WERI-Rb-1 (cell line): ENCODE measurements at regions not wholly inside any gene's neighbourhood (a gene's known extent, or its start where the extent isn't known, plus 50 kb on each side); places are given as distances from the start of the nearest gene placed in this dataset.

Source experiments
- DNase-seq: peaks from one replicate; pipeline ENCODE4 v3.0.0-alpha.2; 2020
- H3K27ac ChIP-seq: fragments of 250-450 bp; sonication (Bioruptor Pico); 2 replicates; pipeline ENCODE4 v1.5.1; 2020; ENCODE audit warnings: mild to moderate bottlenecking, moderate library complexity
- H3K27me3 ChIP-seq: fragments of 250-450 bp; sonication (Bioruptor Pico); 2 replicates; pipeline ENCODE4 v1.5.1; 2021; ENCODE audit warnings: mild to moderate bottlenecking, low read depth, moderate library complexity; ENCODE audit not compliant: insufficient read depth, severe bottlenecking
- H3K36me3 ChIP-seq: fragments of 250-450 bp; sonication (Bioruptor Pico); 2 replicates; pipeline ENCODE4 v1.5.1; 2020; ENCODE audit warnings: mild to moderate bottlenecking, moderate library complexity
- H3K4me3 ChIP-seq: 2 replicates; pipeline ENCODE4 v1.5.1; 2011; ENCODE audit warnings: low read depth, mild to moderate bottlenecking, control low read depth, low read length
- H3K9me3 ChIP-seq: fragments of 250-450 bp; sonication (Bioruptor Pico); 2 replicates; pipeline ENCODE4 v1.5.1; 2021; ENCODE audit warnings: mild to moderate bottlenecking, moderate library complexity; ENCODE audit not compliant: severe bottlenecking
- TF ChIP-seq, protein P1 (sequence below): IDR thresholded peaks from 2 replicates; pipeline ENCODE4 v1.5.1; 2011; ENCODE audit warnings: low read depth, mild to moderate bottlenecking, control low read depth, inconsistent platforms, low read length

DNA sequence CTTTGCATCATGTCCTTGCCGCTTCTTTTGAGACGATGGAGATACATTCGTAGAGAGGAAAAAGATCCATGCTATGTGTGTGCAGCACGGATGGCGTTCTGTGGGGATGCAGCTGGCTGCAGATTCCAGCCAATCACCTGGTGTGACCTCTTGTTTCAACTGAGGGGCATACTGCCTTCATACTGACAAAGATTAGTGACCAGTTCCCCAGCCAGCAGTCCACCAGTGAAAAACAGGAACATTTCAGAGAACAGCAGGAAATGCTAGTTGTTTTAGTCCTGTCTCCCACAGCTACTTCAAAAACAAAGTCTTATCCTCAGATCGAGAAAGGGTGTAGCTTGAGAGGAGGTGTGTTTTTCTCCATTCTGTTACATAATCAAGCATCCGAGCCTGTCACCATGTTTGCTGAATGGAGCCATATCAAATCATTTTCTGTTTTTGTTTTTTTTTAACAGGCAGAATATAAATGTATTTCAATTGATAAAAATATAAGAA is 255.7 kb upstream of the FMN2 start:
- no peak overlapping the region for H3K27ac ChIP-seq
- TF ChIP-seq, protein P1, sequence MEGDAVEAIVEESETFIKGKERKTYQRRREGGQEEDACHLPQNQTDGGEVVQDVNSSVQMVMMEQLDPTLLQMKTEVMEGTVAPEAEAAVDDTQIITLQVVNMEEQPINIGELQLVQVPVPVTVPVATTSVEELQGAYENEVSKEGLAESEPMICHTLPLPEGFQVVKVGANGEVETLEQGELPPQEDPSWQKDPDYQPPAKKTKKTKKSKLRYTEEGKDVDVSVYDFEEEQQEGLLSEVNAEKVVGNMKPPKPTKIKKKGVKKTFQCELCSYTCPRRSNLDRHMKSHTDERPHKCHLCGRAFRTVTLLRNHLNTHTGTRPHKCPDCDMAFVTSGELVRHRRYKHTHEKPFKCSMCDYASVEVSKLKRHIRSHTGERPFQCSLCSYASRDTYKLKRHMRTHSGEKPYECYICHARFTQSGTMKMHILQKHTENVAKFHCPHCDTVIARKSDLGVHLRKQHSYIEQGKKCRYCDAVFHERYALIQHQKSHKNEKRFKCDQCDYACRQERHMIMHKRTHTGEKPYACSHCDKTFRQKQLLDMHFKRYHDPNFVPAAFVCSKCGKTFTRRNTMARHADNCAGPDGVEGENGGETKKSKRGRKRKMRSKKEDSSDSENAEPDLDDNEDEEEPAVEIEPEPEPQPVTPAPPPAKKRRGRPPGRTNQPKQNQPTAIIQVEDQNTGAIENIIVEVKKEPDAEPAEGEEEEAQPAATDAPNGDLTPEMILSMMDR, result no peak
- H3K36me3 ChIP-seq, result no peaks in the 10 kb centered on the region
- DNase-seq, result no peak
- no peak overlapping the region for H3K4me3 ChIP-seq
- H3K27me3 ChIP-seq, result no peaks in the 10 kb centered on the region
- H3K9me3 ChIP-seq, result no peaks in the 10 kb centered on the region

DNA sequence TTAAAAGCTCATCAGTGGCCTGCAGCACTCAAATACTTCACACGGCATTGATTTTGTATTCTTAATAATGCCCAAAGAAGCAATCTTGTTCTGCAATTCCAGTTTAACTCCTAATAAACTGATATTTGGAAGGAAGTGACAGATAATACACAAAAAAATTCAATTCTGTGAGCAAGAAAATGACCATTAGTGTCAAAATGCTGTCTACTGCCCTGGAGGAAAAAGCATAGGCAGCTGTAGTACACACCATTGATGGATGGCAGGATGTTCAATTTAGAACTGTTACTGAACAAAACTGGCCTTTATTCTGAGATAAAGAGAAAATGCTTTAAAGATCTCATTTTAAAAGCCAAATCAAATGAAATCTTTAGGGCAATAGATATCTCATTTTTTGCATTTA is 251.3 kb upstream of the FMN2 start:
- Histone ChIP-seq H3K9me3 (no peaks in the 10 kb centered on the region), H3K27me3 (no peaks in the 10 kb centered on the region), H3K36me3 (no peaks in the 10 kb centered on the region), H3K4me3 (no peak overlapping the region), H3K27ac (no peak overlapping the region)
- TF ChIP-seq, protein P1, result no peak
- no peak for DNase-seq

DNA sequence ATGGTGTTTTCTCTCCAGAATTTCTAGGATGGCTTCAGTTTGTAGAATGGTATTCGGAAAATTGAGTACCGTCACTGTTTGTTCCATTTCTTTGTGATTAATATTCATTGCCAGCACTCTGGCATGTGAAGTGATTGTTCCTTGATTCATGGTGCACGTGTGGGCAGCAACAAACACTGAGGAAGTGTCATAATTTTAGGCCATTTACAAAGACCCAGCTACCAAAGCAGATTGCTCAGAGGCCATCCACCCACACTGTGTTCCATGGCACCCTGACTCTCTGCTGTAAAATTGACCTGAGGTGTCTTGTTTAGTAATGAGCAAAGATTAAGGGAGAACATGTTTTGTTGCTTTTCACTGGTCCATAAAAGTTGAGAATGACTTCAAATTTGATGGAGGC is 250.9 kb upstream of the FMN2 start:
- TF ChIP-seq, protein P1, result no peak
- H3K4me3 ChIP-seq, result no peak overlapping the region
- DNase-seq, result no peak
- no peaks in the 10 kb centered on the region for H3K27me3 ChIP-seq
- H3K36me3 ChIP-seq, result no peaks in the 10 kb centered on the region
- H3K9me3 ChIP-seq, result no peaks in the 10 kb centered on the region
- no peak overlapping the region for H3K27ac ChIP-seq

DNA sequence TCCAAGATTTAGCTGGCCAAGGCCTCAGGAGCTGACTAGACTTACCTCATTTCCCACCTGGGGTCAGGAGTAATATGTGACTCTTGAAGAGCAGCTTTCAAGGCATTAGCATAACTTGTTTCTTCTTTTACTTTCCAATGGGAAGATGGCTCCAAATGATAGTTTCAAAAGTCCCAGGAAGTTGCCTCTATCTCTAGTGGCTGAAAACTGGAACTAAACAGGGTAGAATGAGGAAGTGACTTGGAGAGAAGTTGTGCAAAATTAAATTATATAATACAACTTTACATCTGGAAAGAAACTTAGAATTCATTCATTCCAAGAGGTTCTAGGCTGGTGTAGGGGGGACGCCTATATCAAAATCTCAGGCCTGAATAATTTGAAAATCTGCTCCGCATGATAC is 250.1 kb upstream of the FMN2 start:
- Histone ChIP-seq H3K27me3 (no peaks in the 10 kb centered on the region), H3K36me3 (no peaks in the 10 kb centered on the region), H3K27ac (no peak overlapping the region), H3K4me3 (no peak overlapping the region), H3K9me3 (no peaks in the 10 kb centered on the region)
- no peak for DNase-seq
- TF ChIP-seq, protein P1, result no peak

DNA sequence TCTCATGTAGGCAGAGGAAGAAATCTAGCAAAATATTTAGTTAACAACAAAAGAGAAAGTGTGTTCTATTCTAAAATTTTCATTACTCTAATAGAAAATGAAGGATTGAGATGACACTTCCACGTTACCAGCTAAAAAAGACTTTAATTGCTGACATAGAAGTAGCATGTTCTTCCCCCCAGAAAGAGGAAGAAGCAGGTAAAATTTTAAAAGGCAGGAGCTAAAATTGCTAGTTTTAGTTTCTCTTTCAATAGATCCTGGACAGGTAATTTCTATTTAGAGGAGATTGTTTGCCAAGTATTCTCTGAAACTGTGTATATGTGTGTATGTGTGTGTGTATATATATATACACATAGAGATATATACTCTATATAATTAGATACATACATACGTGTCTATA is 248.1 kb upstream of the FMN2 start:
- H3K36me3 ChIP-seq, result no peaks in the 10 kb centered on the region
- H3K9me3 ChIP-seq, result no peaks in the 10 kb centered on the region
- TF ChIP-seq, protein P1, result no peak
- no peak for DNase-seq
- H3K27me3 ChIP-seq, result no peaks in the 10 kb centered on the region
- no peak overlapping the region for H3K27ac ChIP-seq
- no peak overlapping the region for H3K4me3 ChIP-seq

DNA sequence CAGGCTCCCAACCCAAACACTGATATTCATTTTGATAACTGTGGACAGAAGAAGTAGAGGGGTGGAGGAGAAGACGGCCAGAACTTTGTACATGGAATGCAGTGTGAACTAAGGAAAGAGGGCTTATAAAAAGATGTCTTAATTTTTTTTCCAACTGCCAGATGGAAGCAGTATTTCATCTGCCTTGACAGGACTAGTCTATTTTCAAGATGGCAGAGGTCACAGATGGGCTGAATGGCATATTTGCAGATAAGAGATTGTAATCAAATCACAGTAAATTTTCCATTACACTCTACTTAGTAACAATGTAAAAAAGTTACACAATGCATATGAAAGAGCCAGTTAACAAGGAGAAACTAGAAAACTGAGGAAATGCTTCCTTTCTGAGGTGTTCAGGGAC is 246.8 kb upstream of the FMN2 start:
- Histone ChIP-seq H3K4me3 (no peak overlapping the region), H3K36me3 (no peaks in the 10 kb centered on the region), H3K27me3 (no peaks in the 10 kb centered on the region), H3K27ac (no peak overlapping the region), H3K9me3 (no peaks in the 10 kb centered on the region)
- TF ChIP-seq, protein P1, result no peak
- DNase-seq, result no peak
